Fibroblast of skin of scalp (primary cell): ENCODE measurements at regions not wholly inside any gene's neighbourhood (a gene's known extent, or its start where the extent isn't known, plus 50 kb on each side); places are given as distances from the start of the nearest gene placed in this dataset.
"Not testable (repeated sequence)": the region's sequence is repeated elsewhere in the genome, so short reads cannot be mapped to it uniquely, and the experiment has no call there.

Experiments used
- DNase-seq: peaks from one replicate; pipeline ENCODE4 v3.0.0-alpha.2; 2013

DNA sequence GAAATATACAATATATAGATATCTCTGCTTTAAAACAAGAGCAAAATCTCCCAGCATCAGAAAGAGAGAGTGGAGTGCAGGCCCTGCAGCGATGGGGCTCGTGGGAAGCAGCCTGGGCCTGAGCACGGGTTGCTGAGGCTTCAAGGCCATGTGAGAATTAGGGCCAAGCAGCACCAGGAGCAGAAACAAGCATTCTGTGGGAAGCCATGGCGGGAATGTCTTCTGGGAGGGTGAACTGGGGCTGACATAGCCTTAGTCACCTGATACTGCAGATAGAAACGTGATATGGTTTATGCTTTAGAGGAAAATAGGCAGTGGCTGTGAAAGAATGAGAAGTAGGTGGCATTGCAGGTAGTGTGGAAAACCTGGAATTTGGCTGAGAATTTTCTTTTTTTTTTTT is 472.3 kb downstream of the IRS2 start:
- DNase-seq, result no peak

DNA sequence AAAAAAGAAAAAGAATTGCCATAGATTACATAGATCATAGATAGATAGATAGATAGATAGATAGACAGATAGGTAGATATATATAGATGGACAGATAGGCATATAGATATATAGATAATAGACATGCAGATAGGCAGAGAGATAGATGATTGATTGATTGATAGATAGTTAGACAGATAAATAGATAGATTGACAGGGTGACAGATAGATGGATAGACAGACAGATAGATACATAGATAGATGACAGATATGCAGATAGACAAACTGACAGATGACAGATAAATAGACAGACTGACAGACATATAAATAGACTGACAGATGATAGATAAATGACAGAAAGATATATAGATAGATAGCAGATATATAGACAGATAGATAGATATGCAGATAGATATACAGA is 474.0 kb downstream of the IRS2 start:
- DNase-seq, result no peak

DNA sequence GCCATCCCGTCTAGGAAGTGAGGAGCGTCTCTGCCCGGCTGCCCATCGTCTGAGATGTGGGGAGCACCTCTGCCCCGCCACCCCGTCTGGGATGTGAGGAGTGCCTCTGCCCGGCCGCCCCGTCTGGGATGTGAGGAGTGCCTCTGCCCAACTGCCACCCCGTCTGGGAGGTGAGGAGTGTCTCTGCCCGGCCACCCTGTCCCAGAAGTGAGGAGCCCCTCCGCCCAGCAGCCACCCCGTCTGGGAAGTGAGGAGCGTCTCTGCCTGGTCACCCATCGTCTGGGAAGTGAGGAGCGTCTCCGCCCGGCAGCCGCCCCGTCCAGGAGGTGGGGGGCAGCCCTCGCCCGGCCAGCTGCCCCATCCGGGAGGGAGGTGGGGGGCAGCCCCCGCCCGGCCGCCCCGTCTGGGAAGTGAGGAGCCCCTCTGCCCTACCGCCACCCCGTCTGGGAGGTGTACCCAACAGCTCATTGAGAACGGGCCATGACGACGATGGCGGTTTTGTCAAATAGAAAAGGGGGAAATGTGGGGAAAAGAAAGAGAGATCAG is 474.9 kb downstream of the IRS2 start:
- DNase-seq, result not testable (repeated sequence)

DNA sequence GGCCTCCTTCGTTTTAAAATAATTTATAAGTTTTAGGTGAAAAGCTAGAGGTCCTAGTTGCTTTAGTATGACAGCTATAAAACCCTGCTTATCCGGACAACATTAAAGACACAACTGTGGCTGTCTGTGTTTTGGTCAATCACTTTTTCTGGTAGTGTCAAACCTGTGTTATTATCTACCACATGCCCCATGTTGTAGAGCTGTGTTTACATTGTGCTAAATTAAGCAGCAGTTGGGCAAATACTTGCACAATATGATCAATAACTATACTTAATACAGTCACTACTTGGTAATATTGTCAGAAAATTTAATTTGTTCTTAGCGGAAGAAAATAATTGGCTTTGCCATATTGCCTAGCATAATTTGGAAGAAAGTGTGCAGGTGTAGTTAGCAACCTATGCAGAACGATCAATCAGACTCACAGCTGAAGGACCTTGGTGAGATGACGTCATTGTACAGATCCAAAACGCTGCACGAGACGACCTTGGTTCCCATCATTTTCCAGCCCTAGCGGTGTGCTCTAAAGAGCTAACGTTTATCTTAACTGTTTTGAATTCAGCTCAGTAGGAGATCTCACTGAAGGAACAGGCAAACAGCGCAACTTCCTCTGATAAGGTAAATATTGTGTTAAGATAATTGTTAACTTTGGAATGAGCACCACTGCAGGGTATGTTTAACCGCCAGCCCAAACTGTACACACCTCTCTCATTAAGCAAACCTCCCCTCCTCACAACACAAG is 476.6 kb downstream of the IRS2 start:
- no peak for DNase-seq

DNA sequence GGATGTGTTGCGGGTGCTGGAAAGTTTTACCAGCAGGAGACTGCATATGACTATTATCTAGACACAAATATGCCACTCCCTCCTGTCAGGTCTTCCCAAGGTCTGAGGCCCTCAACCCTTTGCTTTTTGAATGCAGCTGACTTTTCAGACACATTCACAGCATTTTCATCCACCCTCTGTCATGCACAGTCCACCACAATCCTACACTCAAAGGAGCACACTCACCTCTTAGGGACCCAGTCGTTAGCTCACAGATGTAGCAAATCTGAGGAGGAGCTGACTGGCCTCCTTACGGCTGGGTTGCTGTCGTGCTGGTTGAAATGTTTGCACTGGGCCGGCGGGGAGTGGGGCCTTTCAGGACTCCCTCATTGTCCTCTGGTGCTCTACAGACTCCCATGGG is 479.4 kb downstream of the IRS2 start:
- DNase-seq, result no peak

DNA sequence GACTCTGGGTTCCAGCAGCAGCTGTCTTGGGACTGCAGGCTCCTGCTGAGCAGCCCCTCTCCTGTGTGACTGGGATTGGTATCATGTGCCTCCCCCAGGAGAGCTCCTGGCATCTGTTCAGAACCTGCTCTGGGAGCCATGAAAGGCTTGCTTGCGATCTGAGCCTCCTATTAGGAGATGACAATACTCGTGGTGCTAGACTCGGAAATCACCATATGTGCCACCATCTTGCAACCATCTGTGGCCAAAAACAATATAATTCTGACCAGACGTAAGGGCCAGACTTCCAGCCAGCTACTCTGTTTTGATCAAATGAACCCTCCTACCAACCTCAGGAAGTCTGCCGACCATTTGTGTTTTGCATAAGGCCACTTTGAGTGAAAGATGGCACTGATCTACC is 484.7 kb downstream of the IRS2 start:
- no peak for DNase-seq

DNA sequence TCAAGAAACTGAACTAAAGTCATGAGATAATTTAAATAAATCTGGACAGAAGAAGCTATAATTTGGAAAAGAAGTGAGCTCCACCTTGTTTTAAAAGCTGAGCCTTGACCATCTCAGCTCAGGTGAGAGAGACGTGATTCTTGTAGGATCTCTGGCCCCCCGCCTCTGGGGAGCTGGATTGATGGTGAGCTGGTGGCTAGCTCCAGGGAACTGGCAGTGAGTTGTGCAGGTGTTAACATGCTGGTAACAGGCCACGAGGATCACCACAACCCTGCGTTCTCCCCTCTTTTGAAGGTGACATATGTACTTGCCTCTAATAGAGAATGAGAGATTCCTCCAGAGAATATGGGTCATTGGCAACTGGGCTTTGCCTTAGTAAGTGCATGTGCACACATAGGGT is 485.1 kb downstream of the IRS2 start:
- DNase-seq, result no peak

DNA sequence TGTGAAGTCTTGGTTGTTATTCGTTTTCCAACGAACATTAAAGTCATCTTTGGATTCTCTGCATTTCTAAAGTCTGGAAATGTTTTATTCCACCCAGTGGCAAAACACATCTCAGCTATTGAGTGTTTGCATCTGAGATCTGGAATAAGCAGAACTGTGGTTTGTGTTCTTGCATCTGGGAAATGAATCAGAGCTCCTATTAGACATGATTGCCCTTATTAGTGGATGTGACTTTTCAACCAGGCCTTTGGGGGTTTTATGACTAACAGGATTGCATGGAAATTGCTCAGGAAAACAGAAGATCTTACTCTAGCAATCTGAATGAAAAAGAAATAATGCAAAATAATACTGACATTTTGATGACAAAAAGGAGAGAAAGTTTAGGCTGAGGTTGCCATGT is 488.8 kb downstream of the IRS2 start:
- DNase-seq, result peak; percentile 94

DNA sequence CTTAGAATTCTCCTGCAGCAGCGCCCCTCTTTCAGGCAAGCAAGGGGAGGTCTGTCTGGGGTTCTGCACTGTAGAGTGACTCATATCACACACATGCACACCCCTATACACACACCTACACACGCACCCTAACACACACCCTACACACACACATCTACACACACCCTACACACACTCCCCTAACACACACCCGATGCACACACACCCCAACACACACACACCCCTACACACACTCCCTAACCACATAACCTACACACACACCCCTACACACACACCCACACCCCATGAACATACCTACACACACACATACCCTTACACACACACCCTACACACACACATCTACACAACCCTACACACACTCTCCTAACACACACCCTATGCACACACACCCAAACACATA is 493.2 kb downstream of the IRS2 start:
- no peak for DNase-seq

DNA sequence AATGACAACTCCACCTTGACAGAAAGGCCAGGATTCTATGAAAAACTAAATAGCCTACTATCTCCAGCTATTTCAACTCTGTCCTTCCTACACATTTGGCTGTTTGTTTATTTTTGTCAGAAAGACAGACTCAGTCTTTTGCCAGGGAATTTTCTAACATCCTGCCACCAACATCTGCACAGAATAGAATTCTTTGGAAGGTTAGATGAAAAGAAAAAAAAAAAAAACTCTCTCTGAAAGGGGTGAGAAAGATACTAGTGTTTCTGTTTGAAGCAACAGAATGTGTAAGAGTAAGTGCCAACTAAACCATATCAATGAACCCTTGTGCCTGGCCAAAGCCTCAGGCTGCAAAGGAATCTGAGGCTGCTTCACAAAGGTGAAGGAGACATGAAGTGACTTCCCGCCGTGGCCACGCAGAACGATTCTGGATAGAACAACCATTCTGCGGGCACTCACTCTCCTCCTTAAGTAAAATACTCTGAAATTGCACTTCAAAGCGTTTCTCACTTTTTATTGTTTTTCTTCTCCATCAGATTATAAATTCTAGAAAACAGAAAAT is 498.2 kb downstream of the IRS2 start:
- DNase-seq, result no peak

DNA sequence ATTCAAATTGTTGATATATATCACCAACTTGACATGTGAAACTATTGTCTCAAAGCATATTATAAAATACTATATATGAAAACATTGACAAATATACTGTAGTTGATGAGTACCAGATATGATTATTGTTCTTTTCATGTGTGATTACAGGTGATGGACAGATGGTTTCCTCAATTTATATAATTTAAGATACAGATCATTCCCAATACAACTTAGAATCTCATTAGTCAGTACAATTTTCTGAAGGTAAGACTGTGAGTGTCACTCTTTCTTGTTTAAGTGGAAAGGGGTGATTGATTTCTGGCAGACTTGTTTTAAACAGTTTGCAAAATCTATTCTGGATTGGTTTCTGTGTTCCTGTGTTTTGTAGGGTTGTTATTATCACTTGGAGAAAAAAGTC is 498.8 kb downstream of the IRS2 start:
- no peak for DNase-seq

DNA sequence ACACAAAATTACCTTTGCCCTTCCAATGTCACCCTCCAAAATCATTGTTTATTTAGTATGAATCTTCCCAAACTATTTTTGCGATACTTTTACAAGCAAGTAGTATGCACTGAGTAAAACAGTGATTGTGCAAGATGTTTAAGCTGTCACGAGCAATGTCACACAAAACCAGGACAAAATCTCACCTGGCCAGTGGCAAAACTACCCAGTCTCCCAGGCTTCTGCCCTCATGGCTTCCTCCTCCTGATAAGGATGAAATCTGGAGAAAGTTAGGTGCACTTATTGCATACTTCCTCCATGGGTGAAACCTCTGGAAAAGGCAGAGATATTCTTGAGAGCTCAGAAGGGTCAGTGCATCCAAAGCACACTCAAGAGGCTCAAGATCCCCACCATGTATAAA is 500.8 kb downstream of the IRS2 start:
- DNase-seq, result no peak

DNA sequence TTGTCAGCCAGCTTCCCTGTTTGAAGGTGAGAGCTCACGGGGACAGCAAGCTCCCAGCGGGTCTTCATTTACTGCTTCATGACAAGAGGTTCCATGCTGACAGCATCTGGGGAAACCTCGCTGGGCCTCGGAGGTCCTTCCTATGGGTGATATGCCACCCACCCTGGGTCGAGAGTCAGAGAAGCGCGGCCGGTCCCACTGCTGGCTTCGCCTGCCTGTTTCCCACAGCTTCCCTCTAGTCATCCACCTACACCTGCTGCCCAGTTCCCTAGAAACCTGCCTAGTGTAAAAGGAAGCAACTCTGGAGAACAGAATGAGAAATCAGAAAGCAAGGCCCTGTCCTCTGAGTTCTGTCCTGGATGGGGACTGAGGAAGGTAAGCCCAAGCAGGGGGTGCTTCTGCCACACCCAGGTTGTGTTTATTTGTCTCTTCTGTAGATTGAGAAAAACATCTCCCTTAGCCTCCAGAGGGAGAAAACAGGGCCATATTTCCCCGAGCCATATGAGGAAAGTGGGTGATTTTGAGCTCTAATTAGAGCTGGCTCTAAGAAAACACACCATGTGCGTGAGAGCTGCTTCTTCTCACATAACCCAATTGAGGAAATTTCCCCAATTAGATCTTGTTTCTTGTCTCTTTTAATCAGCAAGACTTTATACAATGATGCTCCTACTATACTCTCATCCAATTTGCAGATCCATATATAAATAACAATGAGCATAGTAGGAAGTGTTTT is 504.3 kb downstream of the IRS2 start:
- no peak for DNase-seq

DNA sequence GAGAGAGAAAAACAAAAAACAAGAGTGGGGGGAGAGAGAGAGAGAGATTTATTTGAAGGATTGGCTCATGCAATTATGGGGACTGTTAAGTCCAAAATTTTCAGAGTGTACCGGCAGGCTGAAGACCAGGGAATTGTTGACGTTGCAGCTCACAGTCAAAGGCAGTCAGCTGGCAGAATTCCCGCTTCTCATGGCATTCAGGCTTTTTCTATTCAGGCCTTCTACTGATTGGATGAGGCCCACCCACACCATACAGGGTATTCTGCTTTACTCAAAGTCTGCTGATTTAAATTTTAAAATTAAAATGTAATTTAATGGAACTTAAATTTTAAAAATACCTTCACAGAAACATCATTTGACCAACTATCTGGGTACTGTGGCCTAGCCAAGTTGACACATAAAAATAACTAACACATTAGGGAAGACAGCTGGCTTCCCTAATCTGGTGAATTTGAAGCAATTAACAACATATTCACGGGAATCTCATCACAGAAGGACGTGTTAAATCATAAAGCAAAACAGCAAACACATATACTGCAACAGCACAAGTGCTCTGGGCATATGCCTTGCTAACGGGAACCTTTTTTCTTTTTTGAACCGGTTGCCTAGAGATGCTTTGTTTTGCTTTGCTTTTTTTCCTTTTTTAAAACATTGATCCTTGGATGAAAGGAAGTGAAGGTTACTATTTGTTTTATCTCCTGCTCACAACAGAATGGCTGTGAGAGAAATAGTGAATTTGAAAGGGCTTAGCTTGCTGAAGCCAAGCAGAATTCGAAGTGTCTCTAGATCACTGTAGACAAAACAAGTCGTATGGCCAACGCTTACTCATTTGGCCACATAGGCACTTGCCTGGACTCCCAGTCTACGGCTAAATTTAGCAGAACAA is 505.1 kb downstream of the IRS2 start:
- no peak for DNase-seq

DNA sequence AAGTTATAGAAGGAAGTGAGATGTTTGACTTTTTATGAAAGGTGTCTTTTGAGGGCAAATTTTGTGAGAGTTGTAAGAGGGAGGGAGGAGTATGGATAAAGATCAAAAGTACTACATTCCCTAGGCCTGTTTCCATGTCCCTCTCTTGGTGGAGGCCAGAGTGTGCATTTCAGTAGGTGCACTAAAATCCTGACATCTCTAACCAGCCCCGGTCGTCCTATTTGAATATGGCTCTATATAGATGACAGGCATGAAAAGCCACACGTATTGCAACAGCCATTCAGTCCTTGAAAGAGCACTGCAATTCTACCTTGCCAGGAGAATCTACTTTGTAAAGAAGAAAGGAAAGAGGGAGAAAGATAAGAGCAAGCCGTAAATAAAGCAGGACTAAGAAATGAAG is 510.1 kb downstream of the IRS2 start:
- no peak for DNase-seq

DNA sequence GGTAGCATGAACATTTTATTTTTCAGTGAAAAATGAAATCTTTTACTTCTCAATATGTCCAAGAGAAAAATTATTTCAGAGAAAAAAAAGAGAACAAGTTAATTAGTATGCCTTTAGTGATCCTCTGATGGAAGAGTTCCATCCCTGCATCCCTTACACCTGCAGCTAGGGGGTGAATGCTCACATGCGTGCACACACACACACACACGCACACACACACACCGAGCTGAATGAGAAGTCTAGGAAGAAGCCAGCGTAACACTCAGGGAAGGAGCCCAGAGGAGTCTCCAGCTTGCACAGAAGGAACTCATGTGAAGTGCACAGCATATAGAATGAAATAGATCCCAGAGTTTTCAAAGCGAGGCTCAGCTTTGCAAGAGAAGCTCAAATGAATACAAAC is 510.5 kb downstream of the IRS2 start:
- DNase-seq, result no peak

DNA sequence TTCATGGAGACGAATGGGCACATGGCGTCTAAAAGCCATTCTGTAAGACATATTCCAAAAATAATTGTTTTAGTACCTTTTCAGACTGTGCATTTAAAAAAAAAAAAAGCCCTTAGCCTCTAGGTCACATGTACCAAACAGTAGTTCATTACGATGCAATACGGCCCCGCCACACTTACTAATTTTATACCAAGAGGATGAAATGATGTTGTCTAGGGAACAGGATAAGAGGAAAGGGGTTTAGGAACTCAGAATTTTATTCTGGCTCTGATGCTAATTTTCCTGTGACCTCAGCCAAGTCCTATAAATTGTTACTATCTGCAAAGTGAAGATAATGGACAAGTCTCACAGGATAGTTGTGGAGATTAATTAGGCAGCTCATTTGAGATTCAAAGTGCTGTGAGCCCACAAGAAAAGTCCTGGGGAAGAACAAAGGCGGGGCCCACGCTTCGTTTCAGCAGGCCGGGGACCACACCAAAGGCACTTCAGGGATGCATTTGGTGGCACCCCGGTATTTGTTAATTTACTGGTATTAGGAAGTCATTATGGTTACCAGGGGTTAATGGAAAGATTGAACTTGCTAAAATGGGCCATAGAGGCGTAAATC is 511.1 kb downstream of the IRS2 start:
- no peak for DNase-seq

DNA sequence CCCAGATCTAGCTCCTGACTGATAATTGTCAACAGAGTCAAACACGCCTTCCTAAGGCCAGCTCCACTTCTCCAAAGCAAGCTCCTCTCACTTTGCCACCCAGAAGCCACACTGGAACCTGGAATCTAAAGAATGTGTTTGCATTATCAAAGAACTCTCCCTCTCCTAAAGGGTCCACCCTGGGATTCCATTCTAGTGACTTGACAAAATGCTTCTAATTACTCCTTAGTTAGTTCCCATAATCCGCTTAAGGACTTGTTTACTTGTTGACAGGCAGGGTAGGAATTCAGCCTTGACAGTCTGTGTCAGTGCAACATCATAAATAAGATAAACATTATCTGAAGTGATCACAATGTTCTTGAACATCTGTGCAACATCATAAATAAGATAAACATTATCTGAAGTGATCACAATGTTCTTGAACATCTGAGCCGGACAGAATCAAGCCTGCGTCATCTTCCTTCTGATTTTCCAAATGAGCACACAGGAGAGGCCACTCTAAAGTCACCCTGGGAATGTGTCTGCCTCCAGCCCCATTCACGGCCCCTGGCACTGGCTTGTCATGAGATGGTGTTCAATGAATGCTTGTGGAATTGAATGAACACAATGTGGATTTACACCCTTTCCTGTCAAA is 512.1 kb downstream of the IRS2 start:
- peak; percentile 86 for DNase-seq

DNA sequence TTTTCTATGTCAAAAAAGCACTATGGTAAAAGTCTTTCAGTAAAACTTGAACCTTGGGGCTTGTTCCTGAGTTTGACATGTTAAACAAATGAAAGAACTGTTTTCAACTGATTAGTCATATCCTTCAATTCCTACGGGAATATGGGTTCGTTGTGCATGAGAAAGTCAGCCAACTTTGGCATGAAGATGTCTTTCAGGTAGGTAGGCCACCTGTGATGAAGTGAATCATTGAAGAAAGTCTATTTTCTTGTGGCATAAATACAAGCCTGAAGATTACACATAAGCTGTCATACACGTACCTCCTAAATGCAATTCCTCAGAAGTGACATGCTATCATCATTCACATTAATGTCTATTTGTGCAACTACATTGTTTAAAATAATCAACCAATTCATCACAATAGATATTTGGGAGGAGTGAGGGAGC is 513.0 kb downstream of the IRS2 start:
- DNase-seq, result peak; percentile 55

DNA sequence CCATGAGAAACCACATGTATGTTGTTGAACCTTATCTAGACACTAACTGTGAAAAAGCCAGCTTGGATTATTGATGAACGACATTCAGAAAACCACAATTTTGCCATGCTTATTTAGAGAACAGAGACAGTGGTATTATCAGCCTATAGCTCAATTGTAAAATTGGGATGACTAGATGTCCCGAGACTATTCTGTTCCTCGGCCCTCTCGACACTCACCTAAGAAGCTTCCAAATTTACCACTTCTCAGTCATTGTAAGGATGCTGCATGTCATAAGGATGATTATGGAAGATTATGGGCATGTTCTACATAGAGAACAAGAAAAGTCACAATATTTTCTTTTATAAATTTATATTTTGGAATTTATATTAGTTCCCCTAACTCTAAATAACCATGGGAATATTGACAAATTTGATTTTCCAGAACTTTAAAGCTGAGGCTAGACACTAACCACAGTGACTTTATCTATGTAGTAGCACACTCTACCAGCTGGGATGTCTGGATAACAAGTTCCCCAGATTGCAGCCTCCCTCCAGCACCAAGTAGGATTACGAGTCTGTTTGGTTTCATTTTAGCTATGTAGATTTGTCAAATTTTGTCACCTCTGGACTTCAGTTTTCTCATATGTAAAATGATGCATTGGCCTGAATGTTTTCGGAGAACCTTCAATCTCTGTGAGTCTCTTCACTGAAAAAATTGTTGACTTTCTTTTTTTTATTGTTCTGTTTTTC is 513.6 kb downstream of the IRS2 start:
- DNase-seq, result no peak
